Stimulated activated CD8-positive, alpha-beta memory T cell treated with anti-CD3 and anti-CD28 coated beads, Interleukin-12 subunit alpha, Interleukin-12 subunit beta, amount 100 ng/mL, for 4 hours (primary cell): ENCODE measurements at regions not wholly inside any gene's neighbourhood (a gene's known extent, or its start where the extent isn't known, plus 50 kb on each side); places are given as distances from the start of the nearest gene placed in this dataset.

Experiments
- DNase-seq: peaks from one replicate; pipeline ENCODE4 v3.0.0-alpha.2; 2020; ENCODE audit warnings: low read depth

GRCh38 chr2:175463589-175464310, 282.2 kb upstream of the ATP5MC3 start:
- no peak for DNase-seq

- DNase-seq: no peak
These were observed 281.7 kb upstream of the ATP5MC3 start for GRCh38 chr2:175463169-175463568.

- no peak for DNase-seq
These were observed 280.7 kb upstream of the ATP5MC3 start for GRCh38 chr2:175462246-175462645.

- no peak for DNase-seq
These were observed 280.3 kb upstream of the ATP5MC3 start for GRCh38 chr2:175461839-175462238.

- no peak for DNase-seq
These were observed 276.5 kb upstream of the ATP5MC3 start for GRCh38 chr2:175457895-175458448.

- DNase-seq: no peak
These were observed 273.5 kb upstream of the ATP5MC3 start for GRCh38 chr2:175454953-175455389.

- no peak for DNase-seq
These were observed 268.7 kb upstream of the ATP5MC3 start for GRCh38 chr2:175450029-175450760.

GRCh38 chr2:175449616-175450015, 268.1 kb upstream of the ATP5MC3 start:
- DNase-seq: no peak

GRCh38 chr2:175446201-175446600, 264.7 kb upstream of the ATP5MC3 start:
- DNase-seq: no peak

GRCh38 chr2:175445281-175445680, 263.8 kb upstream of the ATP5MC3 start:
- no peak for DNase-seq

- no peak for DNase-seq
These were observed 260.9 kb upstream of the ATP5MC3 start for GRCh38 chr2:175442441-175442840.

GRCh38 chr2:175441181-175441761, 259.8 kb upstream of the ATP5MC3 start:
- DNase-seq: no peak

GRCh38 chr2:175439416-175439815, 257.9 kb upstream of the ATP5MC3 start:
- DNase-seq: no peak

GRCh38 chr2:175437167-175437566, 255.7 kb upstream of the ATP5MC3 start:
- DNase-seq: no peak

GRCh38 chr2:175436076-175436475, 254.6 kb upstream of the ATP5MC3 start:
- DNase-seq: no peak

GRCh38 chr2:175435012-175435411, 253.5 kb upstream of the ATP5MC3 start:
- DNase-seq: no peak

- no peak for DNase-seq
These were observed 251.3 kb upstream of the ATP5MC3 start for GRCh38 chr2:175432793-175433192.

GRCh38 chr2:175432021-175432420, 250.5 kb upstream of the ATP5MC3 start:
- no peak for DNase-seq

GRCh38 chr2:175431101-175431946, 249.8 kb upstream of the ATP5MC3 start:
- DNase-seq: no peak

GRCh38 chr2:175430236-175430635, 248.7 kb upstream of the ATP5MC3 start:
- DNase-seq: no peak

- no peak for DNase-seq
These were observed 236.8 kb upstream of the ATP5MC3 start for GRCh38 chr2:175418224-175418835.
